ENCODE measurements at regions not wholly inside any gene's neighbourhood (a gene's known extent, or its start where the extent isn't known, plus 50 kb on each side); places are given as distances from the start of the nearest gene placed in this dataset.

- TF ChIP-seq POLR2A (IDR thresholded peaks at IDR 0.05) (no peak), CTCF (IDR thresholded peaks at IDR 0.05) (no peak), EP300 (IDR thresholded peaks at IDR 0.05) (no peak), POLR2AphosphoS5 (IDR thresholded peaks at IDR 0.05) (no peak)
Observed at GRCh38 chr7:113783403-113783802, 135.4 kb downstream of the PPP1R3A start.
